GM18867 (cell line): ENCODE measurements at regions not wholly inside any gene's neighbourhood (a gene's known extent, or its start where the extent isn't known, plus 50 kb on each side); places are given as distances from the start of the nearest gene placed in this dataset.
A peak's percentile ranks its signal among the peaks of the same experiment; 100 is the strongest.

Experiments used
- ATAC-seq: cut with Tn5 transposase; IDR thresholded peaks from one replicate; pipeline ENCODE4 v1.9.1; 2021; ENCODE audit warnings: mild to moderate bottlenecking, moderate library complexity; ENCODE audit not compliant: unreplicated experiment

DNA sequence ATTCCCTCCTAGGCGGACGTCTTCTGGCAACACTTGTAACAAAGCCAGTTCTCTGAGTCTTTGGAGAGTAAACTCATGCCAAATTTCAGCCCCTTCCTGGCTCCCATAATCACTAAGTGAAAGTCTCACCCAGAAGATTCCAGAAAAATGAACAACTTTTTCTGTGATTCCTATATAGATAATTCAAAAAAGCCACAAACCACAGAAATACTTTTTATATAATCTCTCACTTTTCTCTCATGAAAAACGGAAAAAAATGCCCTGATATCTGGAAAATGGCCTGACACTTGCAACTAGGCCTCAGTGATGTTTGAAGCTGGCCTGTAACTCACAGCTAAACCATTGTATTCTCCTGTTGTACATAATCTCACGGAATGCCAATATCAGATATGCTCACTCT, 296.2 kb downstream of the HTR7 start:
- ATAC-seq, result no peak

DNA sequence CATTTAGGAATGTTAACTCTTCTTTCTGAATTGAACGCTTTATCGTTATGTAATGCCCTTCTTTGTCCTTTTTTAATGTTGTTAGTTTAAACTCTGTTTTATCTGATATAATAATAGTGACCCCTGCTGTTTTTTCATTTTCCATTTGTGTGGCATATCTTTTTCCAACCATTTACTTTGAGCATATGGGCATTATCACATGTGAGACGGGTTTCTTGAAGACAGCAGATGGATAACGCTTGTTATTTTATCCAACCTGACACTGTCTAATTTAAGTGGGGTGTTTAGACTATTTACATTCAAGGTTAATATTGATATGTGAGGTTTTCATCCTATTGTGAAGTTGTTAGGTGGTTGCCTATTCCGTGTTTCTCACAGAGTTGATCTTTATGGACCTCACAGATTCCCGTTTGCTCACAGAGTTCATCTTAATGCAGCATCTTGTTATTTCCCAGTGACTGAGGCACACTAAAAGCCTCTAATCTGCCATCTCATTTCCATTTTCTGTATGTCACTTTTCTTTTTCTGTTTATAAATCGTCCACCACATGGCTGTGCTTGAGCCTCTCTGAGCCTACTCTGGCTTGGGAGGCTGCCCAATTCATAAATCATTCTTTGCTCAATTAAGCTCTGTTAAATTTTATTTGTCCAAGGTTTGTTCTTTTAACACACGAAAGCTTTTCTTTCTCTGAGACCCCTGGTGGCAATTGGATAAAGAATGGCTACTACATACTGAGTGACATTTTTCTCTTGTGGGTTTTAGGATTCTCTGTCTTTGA, 286.2 kb downstream of the HTR7 start:
- no peak for ATAC-seq

DNA sequence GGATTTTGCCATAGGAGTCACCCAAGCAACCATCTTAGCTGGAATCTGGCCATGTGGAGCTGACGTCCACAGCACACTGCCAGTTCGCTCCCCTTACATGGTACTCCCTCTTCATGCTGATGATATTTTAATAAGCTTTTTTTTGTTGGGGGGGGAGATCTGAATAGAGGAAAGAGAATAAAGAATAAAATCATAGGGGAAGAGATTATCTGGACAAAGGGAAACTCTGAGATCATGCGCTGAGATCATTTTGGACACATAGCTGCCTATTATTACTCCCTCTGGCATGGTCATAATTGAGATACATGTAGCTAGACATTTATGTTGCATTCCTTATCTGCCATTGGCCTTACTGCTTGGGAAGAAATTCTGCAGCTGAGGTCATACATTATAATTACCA, 282.7 kb downstream of the HTR7 start:
- ATAC-seq, result no peak

DNA sequence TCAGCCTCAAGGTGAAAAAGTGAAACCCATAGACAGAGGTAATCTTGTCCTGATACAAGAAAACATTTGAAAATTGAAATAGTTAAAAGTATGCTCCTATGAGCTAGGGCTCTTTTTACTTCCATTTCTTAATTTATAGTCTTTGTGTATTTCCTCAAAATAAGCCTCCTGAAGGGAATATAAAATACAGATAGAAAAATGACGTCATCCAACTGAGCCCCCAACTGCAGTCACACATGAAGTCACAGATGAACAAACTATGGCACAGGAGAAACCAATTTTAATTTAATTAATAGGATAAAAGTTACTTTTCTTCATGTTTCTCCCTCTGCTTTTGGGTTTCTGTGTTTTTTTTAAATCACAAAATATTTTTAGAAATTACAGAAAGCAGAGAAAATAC, 280.3 kb downstream of the HTR7 start:
- ATAC-seq, result no peak

DNA sequence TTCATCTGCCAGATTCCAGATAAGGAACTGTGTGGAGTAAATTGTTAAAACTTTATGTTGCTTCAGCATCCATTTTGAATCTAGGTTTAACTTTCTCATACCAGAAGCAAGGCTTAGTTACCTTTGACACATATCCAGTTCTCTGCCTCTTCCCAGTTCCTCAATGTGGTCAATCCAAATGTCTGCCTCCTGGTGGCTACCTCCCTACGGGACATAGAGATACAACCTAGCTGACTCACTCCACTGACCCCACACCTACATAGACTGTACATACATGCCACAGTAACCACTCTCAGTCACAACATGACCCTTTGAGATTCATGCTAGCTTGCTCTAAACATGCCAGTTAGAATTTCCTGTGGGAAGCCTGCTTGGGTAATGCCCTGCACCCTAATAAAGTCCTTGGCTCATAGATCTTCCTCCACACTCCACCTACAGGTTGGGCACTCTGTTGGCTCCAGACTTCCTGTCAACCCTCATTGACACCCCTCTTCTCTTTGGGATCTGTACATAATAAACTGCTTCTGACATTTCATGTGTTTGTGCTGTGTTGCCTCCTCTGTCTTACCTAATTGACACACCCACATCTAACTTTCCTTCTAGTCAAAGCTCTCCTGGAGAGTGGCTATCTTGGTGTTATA, 278.1 kb downstream of the HTR7 start:
- ATAC-seq, result no peak

DNA sequence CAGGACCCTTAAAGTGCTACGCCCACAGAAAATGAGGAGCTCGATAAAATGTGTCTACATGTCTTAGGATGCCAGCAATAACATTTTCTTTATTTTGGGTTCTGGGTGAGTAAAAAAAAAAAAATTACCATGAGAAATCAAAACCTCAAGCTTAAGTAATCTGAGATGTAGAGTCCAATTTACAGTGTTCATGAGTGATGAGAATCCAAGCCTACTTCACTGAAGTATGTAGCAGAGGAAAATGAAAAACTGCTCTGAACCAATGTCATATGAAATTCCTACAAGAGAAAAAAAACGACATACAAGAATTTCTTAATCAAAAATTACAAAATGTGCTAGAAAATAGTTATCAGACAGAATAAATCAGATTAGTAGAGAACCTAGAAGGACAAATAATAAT, 274.4 kb downstream of the HTR7 start:
- ATAC-seq, result no peak

DNA sequence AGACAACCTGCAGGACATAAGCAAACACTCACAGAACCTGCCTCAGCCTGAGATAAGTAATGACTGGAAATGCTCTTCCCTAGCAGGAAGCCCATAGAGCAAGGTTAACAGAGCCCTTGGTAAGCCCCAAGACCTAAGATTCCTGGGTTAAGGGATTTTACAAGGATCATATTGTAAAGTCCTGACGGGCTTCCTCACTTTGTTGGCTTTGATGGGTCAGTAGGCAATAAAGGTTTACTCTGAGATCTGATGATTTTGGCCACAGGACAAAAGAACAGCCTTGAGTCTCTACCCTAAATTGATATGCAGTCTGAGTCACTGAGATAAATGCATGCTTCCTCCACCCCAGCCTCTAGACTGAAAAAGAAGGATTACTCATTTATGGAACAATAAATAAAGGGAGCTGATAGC, 270.8 kb downstream of the HTR7 start:
- no peak for ATAC-seq

DNA sequence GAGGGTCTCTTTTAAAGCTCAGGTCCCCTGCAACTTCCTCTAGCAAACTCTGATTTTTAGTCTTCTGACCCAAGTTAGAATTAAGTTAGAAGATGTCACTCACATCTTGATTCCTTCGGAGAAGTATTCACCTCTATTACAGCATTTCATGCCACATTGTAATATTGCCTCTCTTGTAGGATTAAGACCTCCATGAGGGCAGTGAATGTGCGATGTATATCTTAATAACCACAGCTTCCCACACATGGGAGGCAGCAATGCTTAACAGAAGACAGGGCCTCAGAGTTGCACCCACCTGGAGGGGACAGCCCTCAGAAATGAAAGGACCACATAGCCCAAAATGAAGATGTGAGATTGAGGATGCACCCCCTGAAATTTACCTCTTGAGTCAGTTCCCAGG, 270.3 kb downstream of the HTR7 start:
- no peak for ATAC-seq

DNA sequence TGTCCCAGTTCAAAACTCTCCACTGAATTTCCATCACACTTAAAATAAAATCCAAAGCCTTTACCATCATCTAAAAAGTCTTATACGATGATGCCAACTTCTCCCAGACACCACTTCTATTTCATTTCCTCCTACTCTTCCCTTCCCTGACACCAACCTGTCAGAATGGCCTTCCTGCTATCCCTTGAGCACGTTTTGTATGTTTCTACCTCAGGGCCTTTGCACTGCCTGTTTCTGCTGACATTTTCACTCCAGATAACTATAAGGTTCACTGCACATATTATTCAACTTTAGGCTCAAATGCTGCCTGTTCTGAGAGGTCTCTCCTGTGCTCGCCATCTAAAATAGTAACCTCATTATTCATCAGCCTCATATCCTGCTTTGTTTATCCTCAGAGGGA, 269.6 kb downstream of the HTR7 start:
- no peak for ATAC-seq

DNA sequence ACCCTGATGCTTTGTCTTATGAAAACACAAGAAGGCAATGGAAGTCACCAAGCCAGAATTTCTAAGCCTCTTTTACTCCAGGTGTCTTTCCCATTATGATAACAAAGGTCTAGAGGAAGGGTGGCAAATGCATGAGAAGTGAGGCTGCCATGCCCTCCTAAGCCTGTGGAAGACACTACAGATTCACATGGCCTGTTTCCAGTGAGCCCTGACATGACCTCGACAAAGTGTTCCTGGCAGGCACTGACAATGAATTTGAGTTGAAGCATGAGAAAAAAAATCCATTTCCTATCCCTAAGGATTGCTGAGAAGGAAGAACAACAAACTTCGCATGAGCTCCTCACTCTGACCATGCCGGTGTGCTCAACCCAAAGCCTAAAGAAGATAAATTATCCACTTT, 268.0 kb downstream of the HTR7 start:
- no peak for ATAC-seq

DNA sequence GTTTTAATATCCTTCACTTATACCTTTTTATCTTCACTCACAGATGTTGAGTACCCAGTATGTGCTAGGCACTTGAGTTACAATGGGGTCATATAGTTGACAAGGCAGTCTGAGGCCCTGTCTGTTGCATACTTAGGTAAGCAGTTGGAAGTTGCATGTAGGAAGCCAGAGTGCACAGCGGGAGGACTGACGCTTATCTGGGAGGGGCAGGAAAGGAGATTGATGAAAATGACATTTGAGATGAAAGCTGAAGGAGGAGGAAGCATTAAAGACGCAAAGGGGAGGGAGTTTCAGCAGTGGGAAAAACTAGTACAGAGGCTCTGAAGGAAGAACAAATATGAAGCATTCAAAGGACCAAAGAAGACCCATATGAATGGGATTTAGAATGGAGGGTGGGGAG, 266.2 kb downstream of the HTR7 start:
- ATAC-seq, result no peak

DNA sequence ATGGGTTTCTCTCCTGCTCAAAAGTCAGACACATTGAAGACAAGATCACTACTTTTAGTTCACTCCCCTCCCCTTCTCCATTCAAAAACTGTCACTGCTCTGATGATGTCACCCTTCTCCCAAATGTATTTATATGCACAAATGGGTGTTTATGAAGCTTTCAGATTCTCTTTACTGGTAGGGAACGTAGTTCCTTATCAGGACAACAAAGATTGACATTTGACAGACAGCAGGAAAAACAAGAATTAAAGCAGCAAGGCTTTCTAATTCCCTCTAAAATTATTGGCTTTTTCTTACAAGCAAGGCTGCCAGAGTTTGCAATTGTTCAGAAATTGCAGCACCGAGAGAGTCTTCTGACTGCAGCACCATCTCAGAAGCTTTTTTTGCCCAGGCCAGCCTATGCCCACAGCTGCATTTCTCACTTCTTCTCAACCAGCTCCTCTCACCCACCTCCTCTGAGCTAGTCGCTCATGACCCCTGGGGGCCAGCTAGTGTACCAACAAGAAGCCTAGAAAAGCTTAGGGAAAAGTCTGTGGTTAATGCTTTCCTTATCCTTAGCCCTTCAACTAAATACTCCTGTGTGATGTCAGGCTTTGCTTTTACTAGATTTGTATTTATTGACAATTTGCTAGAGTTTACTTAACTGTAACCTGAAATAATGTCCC, 265.1 kb downstream of the HTR7 start:
- ATAC-seq, result peak; percentile 89

DNA sequence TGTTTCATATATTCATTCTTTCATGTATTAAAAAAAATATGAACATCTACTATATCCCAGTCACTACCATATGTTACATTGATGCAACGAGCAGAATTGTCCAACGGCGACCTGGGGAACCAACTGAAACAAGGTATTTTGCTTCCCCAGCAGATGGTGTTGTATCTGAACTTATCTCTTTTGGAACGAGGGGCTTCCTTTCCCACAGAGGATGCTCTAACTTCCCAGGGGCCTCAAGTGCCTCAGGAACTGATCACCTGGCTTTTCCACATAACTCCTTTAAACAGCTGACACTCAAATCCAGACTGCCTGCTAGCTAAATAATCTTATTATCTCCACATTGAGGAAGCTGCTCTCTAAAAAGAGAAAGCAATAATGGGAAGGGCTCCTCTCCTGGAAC, 259.3 kb downstream of the HTR7 start:
- ATAC-seq, result no peak

DNA sequence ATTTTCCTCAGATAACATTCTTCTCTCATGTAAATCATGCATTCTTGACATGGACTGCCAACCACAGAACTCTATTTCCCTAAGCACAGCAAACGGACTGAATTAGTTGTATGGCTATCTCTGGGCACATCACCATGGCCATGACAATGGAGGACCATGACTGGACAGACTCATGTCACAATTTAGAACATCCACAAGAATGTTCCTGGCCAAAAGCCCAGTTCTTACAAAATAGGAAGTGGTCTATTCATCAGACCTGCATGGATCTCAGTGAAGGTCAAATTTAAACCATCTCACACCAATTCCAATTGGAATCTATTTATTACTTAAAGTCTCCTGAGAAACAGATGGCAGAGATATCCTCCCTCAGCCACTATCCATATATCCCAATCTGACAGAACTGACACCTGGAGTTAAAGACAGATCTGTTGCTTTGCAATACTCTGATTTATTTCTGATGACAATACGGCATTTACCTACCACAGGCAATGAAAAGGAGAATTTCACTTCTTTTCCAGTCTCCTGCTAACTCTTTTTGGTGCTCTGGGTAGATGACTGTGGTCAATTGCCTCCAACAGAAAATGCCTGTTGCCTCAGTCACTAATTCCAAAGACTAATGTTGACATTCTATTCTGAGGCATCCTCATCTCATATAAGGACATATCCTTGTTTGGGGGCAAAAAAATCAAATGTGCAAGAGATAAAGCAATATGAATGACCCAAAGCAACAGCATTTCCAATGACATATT, 254.8 kb downstream of the HTR7 start:
- ATAC-seq, result no peak

DNA sequence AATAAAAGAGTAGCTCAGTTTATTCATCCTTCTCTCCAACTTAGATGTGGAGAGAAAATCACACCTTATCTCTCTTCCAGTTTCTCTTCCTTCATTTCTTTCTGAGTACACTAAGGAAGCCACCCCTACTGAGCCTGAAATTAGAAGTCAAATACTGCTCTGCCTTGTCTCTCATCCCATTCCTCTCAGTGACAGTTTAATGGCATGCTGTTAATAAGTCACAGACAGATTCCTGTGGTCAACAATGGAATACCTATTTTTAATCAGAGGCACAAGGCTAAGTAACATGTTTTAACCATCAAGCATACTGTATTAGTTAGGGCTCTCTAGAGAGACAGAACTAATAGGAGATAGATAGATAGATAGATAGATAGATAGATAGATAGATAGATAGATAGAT, 253.2 kb downstream of the HTR7 start:
- no peak for ATAC-seq

DNA sequence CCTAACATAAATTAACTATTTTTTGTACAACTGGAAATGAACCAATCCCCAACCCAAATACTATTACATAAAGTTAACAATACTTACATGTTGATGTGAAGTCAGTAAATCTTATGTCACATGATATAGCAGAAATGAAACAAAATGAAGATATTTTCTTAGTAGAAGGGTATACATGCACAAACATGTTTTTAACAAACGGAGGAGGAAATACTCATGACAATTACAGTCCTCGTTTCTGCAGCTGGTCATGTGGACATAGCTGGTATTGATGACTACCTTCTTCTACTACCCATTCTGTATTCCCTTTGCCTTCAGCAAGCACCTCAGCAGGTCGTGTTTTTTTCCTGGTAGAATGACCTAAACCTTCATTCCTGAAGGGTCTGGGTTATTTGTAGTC, 252.3 kb downstream of the HTR7 start:
- no peak for ATAC-seq

DNA sequence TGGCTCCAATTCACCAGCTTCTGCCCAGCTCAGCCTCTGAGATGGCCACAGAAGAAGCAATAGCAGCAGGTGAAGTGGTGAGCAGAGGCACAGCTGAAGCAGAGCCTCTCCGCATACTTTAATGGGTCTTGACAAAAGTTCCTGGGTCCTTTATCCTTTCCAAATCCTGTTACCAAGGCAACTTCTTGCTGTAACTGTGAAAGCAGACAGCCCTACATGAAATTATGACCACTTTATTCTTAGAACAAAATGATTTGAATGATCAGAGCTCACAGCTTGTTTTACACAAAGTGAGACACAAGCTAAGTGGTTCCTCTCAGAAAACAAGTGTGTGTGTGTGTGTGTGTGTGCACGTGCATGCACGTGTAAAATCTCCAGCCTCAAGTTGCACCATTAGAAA, 245.6 kb downstream of the HTR7 start:
- ATAC-seq, result no peak

DNA sequence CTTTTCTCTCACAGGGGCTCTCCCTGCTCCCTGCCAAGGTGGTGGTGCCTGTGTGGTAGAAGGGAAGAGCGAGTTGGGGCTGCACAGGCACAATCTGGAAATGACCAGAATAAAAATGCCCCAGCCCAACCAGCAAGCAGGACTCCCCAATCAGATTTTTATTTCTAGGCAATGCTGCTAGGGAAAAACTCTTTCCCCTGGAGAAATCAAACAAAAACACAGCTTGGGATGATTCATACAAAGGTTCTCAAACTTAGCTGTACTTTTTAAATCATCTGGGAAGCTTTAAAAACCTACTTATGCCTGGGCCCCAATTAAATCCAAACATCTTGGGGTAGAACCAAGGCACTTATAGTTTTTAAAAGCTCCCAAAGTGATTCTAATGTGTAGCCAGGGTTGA, 243.2 kb downstream of the HTR7 start:
- no peak for ATAC-seq

DNA sequence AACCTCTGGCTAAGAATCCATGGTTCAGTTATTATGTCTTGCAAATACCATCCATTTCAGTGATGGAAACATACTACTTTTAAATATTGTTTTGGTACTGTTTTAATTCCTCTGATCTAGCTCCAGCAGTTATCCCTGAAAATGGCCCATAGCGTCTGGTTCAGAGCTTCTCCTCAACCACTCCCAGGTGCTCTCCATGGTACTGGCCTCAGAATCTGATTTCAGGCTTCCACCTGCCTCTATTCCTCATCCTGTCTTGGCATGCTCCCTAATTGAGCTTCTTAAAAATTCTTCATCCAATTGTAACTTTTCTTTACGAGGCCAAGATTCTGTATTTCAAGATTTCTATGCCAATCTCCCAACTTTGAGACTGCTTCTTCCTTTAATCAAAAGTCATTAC, 236.3 kb downstream of the HTR7 start:
- no peak for ATAC-seq

DNA sequence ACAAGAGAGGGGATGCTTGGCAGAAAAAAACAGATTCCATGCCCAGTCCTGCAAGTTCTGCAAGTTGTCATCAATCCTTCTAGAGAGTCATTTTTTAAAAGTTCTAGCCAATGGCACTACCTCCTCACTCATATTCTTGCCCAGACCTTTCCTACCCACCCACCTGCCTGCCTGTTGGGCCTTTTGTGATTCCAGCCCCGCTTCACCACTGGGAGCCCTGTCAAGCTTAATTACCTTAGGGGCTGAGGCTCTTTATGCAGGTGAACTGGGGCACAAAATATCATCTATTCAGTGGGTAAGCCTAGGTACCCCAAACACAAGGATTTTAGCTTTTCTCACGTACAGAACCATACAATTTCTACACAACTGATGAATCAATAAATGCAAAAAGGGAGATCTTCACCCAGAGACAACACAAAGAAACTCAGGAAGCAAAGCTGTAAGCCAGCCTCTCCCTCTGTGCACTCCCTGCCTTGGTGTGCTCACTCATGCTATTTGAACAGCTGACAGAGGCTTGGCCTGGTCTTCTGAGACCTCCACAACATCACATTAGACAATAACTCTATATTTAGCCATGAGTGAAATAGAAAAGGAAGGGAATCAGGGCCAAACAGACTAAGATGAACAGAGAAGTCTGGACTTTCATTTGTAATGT, 222.6 kb downstream of the HTR7 start:
- ATAC-seq, result no peak

DNA sequence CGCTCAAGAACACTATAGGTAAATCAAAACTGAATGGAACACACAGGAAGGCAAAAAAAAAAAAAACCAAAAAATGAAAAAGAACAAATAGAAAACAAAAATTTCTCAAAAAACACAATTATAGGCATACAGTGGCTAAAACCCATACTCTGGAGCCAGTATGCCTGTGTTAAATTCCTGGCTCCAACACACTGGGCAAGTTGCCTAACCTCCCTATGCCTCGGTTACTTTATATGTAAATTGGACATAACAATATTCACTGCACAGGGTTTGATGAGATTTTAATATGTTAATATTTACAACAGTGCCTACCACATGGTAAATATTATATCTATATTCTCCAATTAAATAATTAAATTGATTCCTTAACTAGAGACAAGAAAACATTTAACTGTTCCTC, 217.1 kb downstream of the HTR7 start:
- no peak for ATAC-seq
